KMS-11 (cell line): ENCODE measurements at regions not wholly inside any gene's neighbourhood (a gene's known extent, or its start where the extent isn't known, plus 50 kb on each side); places are given as distances from the start of the nearest gene placed in this dataset.

Source experiments
- H2AFZ ChIP-seq: fragments of 200-600 bp; sonication (generic); 2 replicates; pipeline ENCODE4 v1.6.1; 2016; ENCODE audit warnings: antibody characterized with exemption, mixed run types, low read depth
- H3K27ac ChIP-seq: fragments of 200-600 bp; sonication (generic); 2 replicates; pipeline ENCODE4 v1.6.1; 2016; ENCODE audit warnings: mild to moderate bottlenecking, mixed run types
- H3K27me3 ChIP-seq: fragments of 200-600 bp; sonication (generic); 2 replicates; pipeline ENCODE4 v1.6.1; 2017; ENCODE audit warnings: mild to moderate bottlenecking, low read depth, mixed run types, moderate library complexity; ENCODE audit not compliant: insufficient read depth
- H3K36me3 ChIP-seq: fragments of 200-600 bp; sonication (generic); 2 replicates; pipeline ENCODE4 v1.6.1; 2017; ENCODE audit warnings: mild to moderate bottlenecking, mixed run types; ENCODE audit not compliant: insufficient read depth
- H3K4me1 ChIP-seq: fragments of 200-600 bp; sonication (generic); 2 replicates; pipeline ENCODE4 v1.6.1; 2016; ENCODE audit warnings: mild to moderate bottlenecking, low read depth, mixed run types; ENCODE audit not compliant: poor library complexity, severe bottlenecking
- H3K4me2 ChIP-seq: fragments of 200-600 bp; sonication (generic); 2 replicates; pipeline ENCODE4 v1.7.0; 2016; ENCODE audit warnings: mild to moderate bottlenecking, mixed run types
- H3K4me3 ChIP-seq: fragments of 200-600 bp; sonication (generic); IDR thresholded peaks from 2 replicates; pipeline ENCODE4 v1.6.1; 2017; ENCODE audit warnings: low read depth, low read length, mixed read lengths; ENCODE audit not compliant: insufficient read depth
- H3K79me2 ChIP-seq: fragments of 200-600 bp; sonication (generic); 2 replicates; pipeline ENCODE4 v1.6.1; 2016; ENCODE audit warnings: low read depth, mixed run types; ENCODE audit not compliant: insufficient read depth
- H3K9ac ChIP-seq: fragments of 200-600 bp; sonication (generic); 2 replicates; pipeline ENCODE4 v1.6.1; 2016; ENCODE audit warnings: mild to moderate bottlenecking, mixed run types
- H4K20me1 ChIP-seq: fragments of 200-600 bp; sonication (generic); 2 replicates; pipeline ENCODE4 v1.6.1; 2016; ENCODE audit warnings: mild to moderate bottlenecking, mixed run types; ENCODE audit not compliant: insufficient read depth
- CTCF ChIP-seq: fragments of 200-600 bp; sonication (generic); conservative IDR thresholded peaks from 2 replicates; pipeline ENCODE4 v1.6.1; 2017; ENCODE audit warnings: low read depth, mild to moderate bottlenecking, antibody characterized with exemption, low read length, moderate library complexity, mixed read lengths

- no peak overlapping the region for H3K27ac ChIP-seq
- no peak overlapping the region for H3K4me3 ChIP-seq
- no peaks in the 10 kb centered on the region for H4K20me1 ChIP-seq
- H3K79me2 ChIP-seq: no peaks in the 10 kb centered on the region
- H2AFZ ChIP-seq: no peak overlapping the region
- H3K36me3 ChIP-seq: no peaks in the 10 kb centered on the region
- no peaks in the 10 kb centered on the region for H3K27me3 ChIP-seq
- H3K4me1 ChIP-seq: no peaks in the 10 kb centered on the region
- H3K4me2 ChIP-seq: no peak overlapping the region
- H3K9ac ChIP-seq: no peak overlapping the region
- no peak for TF ChIP-seq CTCF
These were observed 880.4 kb downstream of the TRIB2 start for GRCh38 chr2:13597176-13597575.

- Histone ChIP-seq H4K20me1 (no peaks in the 10 kb centered on the region), H3K27ac (no peak overlapping the region), H3K36me3 (no peaks in the 10 kb centered on the region), H3K4me2 (no peak overlapping the region), H3K9ac (no peak overlapping the region), H2AFZ (no peak overlapping the region), H3K27me3 (no peaks in the 10 kb centered on the region), H3K4me1 (no peaks in the 10 kb centered on the region), H3K79me2 (no peaks in the 10 kb centered on the region), H3K4me3 (no peak overlapping the region)
- no peak for TF ChIP-seq CTCF
These were observed 884.8 kb downstream of the TRIB2 start for GRCh38 chr2:13601506-13601905.

DNA sequence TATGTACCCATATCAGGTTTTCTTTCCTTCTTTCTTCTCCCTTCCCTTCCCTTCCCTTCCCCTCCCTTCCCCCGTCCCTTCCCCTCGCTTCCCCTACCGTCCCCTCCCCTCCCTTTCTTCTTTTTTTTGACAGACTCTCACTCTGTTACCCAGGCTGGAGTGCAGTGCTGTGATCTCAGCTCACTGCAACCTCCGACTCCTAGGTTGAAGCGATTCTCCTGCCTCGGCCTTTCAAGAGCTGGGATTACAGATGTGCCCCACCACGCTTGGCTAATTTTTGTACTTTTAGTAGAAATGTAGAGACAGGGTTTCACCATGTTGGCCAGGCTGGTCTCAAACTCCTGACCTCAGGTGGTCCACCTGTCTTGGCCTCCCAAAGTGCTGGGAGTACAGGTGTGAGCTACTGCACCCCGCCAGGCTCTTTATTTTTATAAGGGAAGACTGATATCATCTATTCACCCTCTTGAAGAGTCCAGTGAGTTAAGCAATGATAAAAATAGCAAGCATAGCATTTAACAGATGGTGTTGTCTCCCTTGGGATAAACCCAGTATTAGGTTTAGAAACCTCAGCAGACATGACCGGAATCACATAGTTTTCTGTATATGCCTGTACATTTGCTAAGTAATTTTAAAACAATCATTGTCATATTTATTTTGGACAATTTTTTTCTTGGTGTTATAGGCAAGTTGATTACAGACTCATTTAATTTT, 888.4 kb downstream of the TRIB2 start:
- Histone ChIP-seq H3K27me3 (no peaks in the 10 kb centered on the region), H3K4me2 (no peak overlapping the region), H3K4me1 (no peaks in the 10 kb centered on the region), H3K4me3 (no peak overlapping the region), H3K9ac (no peak overlapping the region), H4K20me1 (no peaks in the 10 kb centered on the region), H3K27ac (no peak overlapping the region), H3K36me3 (no peaks in the 10 kb centered on the region), H3K79me2 (no peaks in the 10 kb centered on the region), H2AFZ (no peak overlapping the region)
- TF ChIP-seq CTCF: no peak

DNA sequence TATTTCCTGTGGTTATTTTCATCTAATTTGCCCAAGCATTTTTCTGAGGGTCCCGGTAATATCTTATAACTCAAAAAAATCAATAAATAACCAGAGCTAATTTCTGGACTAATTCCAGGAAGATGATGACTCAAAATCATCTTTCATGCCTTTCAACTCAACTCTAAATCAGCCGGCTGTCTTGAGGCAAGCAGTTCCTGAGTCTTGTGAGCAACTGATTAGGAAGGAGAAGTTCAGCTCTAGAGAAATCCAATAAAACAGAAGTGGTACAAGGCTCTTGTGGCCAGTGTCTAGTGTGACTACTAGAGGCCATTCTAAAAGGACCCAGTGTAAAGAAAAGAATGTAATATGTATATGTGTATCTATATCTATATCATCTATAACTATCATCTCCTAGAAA, 890.4 kb downstream of the TRIB2 start:
- Histone ChIP-seq H3K4me2 (no peak overlapping the region), H3K27me3 (no peaks in the 10 kb centered on the region), H3K79me2 (no peaks in the 10 kb centered on the region), H2AFZ (no peak overlapping the region), H3K9ac (no peak overlapping the region), H3K4me1 (peaks cover 6% of the 10 kb centered on the region), H3K36me3 (no peaks in the 10 kb centered on the region), H3K27ac (no peak overlapping the region), H3K4me3 (no peak overlapping the region), H4K20me1 (no peaks in the 10 kb centered on the region)
- no peak for TF ChIP-seq CTCF
